Posterior vena cava (tissue), 2 donors: ENCODE measurements at regions not wholly inside any gene's neighbourhood (a gene's known extent, or its start where the extent isn't known, plus 50 kb on each side); places are given as distances from the start of the nearest gene placed in this dataset.
"Not testable (repeated sequence)": the region's sequence is repeated elsewhere in the genome, so short reads cannot be mapped to it uniquely, and the experiment has no call there.

Experiments
- DNase-seq: peaks from one replicate; pipeline ENCODE4 v3.0.0-alpha.2; 2020; ENCODE audit warnings: low spot score
- intact Hi-C, 2 donors: fragments of 100-400 bp; cut with DNase I; formaldehyde crosslinking; loops; one replicate each; pipeline versions ENCODE4 v1.14.1 to v1.14.2; 2022 to 2023
- donor health status: DM: yes; HTN: yes; CAD: no.
- donor health status: DM: yes; HTN: yes; CAD: no.

GRCh38 chr1:222216255-222216754 lies 331.6 kb downstream of the HHIPL2 start:
- intact Hi-C loops = loop anchor here in 1 of 2 donors (5.0 kb wide), 1 partner anchor 554 kb away; no protein-coding TSS in a partner anchor

DNA sequence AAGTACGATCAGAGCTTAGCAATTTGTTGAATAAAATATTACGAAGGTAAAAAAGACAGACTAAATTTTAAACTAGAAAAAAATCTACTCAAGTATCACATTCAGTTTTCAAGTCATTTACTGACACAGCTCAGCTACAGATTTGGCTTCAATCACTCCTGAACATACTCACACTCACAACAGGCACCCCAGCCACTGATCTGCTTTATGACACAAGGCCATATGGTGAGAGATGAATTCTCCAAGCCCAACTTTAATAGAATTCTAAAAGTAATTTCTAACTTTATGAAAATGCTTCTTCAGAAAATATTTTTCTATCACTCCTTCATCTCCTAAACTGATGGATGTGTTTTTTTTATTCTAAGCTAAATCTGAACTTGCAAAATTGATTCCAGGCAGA lies 337.1 kb downstream of the HHIPL2 start:
- DNase-seq = no peak
- intact Hi-C loops = no loop called here

More at GRCh38 chr1:222216255-222216754, 331.6 kb downstream of the HHIPL2 start:
- no peak for DNase-seq

GRCh38 chr1:222204475-222204874 lies 343.4 kb downstream of the HHIPL2 start:
- intact Hi-C loops = no loop called here
- no peak for DNase-seq

GRCh38 chr1:222202831-222203230 lies 345.1 kb downstream of the HHIPL2 start:
- DNase-seq = no peak
- intact Hi-C loops = no loop called here

- intact Hi-C loops = no loop called here
- DNase-seq = no peak
Measured at GRCh38 chr1:222196736-222197135, 351.2 kb downstream of the HHIPL2 start.

DNA sequence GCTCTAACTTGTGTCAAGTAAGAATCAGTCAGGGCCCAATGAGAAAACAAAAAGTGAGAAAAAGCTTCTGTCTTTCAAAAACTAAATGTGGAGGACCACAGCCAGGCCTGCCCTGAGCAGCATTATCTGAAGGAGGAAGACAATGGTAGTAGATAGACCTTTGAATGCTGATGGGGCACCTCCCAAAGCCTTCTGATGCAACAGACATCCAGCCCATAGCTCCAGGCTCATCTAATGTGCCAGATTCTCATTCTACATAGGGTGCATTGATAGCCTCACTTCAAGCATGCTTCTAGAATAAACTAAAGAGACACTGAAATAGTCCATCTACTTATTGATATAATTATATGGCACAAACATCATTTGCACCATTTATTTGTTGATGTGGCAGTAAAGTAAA lies 351.6 kb downstream of the HHIPL2 start:
- intact Hi-C loops = no loop called here
- DNase-seq = no peak

GRCh38 chr1:222195857-222196256 lies 352.0 kb downstream of the HHIPL2 start:
- intact Hi-C loops = no loop called here
- no peak for DNase-seq

DNA sequence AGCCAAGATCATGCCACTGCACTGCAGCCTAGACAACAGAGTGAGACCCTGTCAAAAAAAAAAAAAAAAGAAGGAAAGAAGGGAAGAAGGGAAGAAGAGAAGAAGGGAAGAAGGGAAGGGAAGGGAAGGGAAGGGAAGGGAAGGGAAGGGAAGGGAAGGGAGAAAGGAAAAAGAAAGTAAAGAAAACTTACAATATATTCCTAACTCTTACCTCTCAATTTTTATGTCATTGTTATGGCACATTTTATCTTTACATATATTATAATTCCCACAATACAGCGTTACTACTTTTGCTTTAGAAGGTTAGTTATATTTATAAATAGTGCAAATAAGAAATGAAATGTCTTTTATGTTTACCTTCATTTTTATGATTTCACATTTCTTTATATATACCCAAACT lies 358.7 kb downstream of the HHIPL2 start:
- intact Hi-C loops = no loop called here
- no peak for DNase-seq

DNA sequence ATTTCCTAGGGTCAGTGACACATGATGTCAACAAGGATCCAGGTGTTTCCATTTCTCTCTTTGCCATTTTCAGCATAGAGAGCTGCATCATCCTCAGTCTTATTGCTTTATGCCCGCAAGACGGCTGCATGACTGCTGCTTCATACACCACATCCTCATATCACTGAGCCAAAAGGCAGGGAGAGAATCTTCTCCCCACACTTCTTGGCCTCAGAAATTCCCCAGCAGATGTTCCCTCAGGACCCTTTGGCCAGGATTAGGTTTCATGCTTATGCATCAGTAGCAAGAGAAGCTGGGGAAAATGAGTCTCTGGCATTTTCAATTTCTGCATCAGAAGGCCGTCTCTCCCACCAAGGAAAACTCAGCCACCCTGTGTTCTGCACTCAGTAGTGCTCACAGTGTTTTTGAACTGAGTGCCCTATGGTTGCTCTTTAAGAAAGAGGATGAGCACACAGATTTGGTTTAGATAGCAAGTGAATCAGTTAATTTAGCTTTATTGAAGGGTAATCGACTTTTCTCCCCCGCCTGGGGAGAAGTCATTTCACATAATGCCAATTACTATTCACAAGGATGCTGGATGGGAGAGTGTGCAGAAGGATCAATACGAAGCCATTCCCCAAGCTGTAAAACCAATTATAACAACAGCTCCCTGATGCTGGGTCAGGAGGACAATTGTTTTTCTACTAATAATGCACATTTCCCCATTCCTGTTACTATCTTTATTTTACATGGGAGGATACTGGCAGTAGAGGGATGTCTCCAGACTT lies 360.2 kb downstream of the HHIPL2 start:
- no peak for DNase-seq
- intact Hi-C loops = no loop called here

- intact Hi-C loops = no loop called here
- DNase-seq = no peak
Measured at GRCh38 chr1:222182641-222183040, 365.3 kb downstream of the HHIPL2 start.

- intact Hi-C loops = no loop called here
- no peak for DNase-seq
Measured at GRCh38 chr1:222181191-222181590, 366.7 kb downstream of the HHIPL2 start.

DNA sequence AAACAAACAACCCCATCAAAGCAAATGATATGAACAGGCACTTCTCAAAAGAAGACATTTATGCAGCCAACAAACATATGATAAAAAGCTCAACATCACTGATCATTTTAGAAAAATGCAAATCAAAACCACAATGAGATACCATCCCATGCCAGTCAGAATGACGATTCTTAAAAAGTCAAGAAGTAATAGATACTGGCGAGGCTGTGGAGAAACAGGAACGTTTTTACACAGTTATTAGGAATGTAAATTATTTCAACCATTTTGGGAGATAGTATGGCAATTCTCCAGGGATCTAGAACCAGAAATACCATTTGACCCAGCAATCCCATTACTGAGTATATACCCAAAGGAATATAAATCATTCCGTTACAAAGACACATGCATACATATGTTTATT lies 370.4 kb downstream of the HHIPL2 start:
- DNase-seq, intact Hi-C loops: not testable (repeated sequence)

DNA sequence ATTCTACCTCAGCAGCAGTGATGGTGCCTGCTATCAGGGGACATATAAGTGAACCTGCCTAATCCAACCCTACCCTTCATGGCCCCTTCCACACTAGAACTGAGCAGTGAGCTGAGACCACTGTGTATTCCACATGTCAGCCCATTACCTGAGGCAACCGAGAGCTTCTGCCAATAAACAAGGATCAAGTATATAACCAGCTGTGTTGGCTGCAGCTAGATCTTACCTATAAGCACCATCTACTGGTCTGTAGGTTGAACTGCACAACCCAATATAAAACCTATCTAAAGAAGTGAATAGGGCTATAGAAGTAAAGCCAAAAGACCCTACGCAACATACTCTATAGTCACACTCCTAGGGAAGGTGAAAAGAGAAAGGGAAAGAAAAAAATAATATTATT lies 376.9 kb downstream of the HHIPL2 start:
- DNase-seq = no peak
- intact Hi-C loops = no loop called here

DNA sequence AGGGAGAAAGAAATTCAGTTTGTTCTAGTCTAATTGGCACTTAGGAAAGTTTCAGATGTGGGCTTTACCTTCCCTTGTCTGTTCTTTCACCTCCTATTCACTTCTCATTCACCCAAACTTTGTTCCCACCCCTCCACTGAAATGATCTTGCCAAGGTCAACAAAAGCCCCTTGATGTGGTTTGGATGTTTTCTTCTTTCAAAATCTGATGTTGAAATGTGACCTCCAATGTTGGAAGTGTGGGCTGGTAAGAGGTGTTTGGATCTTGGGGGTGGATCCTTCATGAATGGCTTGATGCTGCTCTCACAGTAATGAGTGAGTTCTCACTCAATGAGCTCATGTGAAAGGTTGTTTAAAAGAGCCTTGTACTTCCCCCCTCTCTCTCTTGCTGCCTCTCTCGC lies 379.3 kb downstream of the HHIPL2 start:
- intact Hi-C loops = no loop called here
- no peak for DNase-seq

- intact Hi-C loops = no loop called here
- no peak for DNase-seq
Measured at GRCh38 chr1:222167896-222168295, 380.0 kb downstream of the HHIPL2 start.

- no peak for DNase-seq
- intact Hi-C loops = no loop called here
Measured at GRCh38 chr1:222167111-222167510, 380.8 kb downstream of the HHIPL2 start.

DNA sequence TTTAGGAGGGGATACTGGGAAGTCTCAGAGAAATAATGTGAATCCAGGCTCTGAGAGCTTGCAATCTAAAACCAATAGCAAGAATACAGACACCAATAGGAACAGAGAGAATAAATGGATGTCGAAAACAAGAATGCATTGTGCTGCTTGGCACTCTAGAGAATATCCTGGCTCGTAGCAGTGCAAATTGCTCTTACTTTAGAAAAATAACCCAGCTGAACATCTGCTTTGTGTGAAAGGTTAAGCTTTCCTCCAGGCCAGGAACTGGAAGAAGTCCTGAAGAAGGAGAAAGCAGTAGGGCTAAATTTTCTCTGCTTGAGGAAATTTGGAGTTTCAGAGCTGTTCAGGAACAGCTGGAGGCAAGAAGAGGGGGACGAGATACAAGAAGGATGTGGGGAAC lies 382.3 kb downstream of the HHIPL2 start:
- DNase-seq = no peak
- intact Hi-C loops = no loop called here

- DNase-seq = no peak
- intact Hi-C loops = no loop called here
Measured at GRCh38 chr1:222163895-222164294, 384.0 kb downstream of the HHIPL2 start.

- intact Hi-C loops = no loop called here
- no peak for DNase-seq
Measured at GRCh38 chr1:222161676-222162075, 386.2 kb downstream of the HHIPL2 start.

DNA sequence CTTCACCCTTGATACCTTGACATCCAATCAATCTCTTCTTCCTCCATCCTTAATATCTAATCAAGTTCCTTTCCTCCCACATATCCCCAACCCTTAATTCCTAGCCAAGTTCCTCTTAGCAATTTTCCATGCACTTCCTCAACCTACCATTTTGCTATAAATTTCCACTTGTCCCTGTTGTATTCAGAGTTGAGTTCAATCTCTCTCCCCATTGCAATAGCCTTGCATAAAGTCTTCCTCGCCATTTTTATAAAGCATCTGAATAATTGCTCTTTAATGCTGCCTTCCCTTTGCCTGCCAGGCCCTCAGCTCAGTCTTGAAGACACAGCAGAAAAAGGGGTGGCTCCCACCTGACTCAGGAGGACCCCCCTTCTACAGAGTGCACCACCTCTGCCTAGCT lies 390.3 kb downstream of the HHIPL2 start:
- no peak for DNase-seq
- intact Hi-C loops = no loop called here

GRCh38 chr1:222140206-222140605 lies 398.3 kb upstream of the DUSP10 start:
- DNase-seq = no peak
- intact Hi-C loops = no loop called here
